B cell (primary cell): ENCODE measurements at regions not wholly inside any gene's neighbourhood (a gene's known extent, or its start where the extent isn't known, plus 50 kb on each side); places are given as distances from the start of the nearest gene placed in this dataset.

Source experiments
- ATAC-seq: fragments of 200-7000 bp; cut with Tn5 transposase; one replicate; pipeline ENCODE4 v1.10.0; 2021; ENCODE audit warnings: low read depth, mild to moderate bottlenecking, moderate number of reproducible peaks, moderate library complexity
- CTCF ChIA-PET: fragments of 350-600 bp; sonication (Branson Sonifier 250); formaldehyde crosslinking; loops from one replicate; lab custom pipeline; 2021; ENCODE audit warnings: antibody characterized with exemption, inconsistent platforms; lab: Charles Lee
- POLR2A ChIA-PET: fragments of 350-600 bp; sonication (Branson Sonifier 250); formaldehyde crosslinking; loops from one replicate; lab custom pipeline; 2021; ENCODE audit warnings: antibody characterized with exemption; lab: Charles Lee
- DNase-seq: peaks from one replicate; pipeline ENCODE4 v3.0.0; 2013
- H2AFZ ChIP-seq: 2 replicates; pipeline ENCODE4 v1.6.1; 2012; ENCODE audit warnings: mild to moderate bottlenecking, low read depth, low read length; ENCODE audit not compliant: insufficient read depth, poor library complexity, severe bottlenecking
- H3K27ac ChIP-seq, 2 donors: 1 replicate in 1 of 2; 2 replicates in 1 of 2; pipeline ENCODE4 v1.5.1; 2012 to 2013; ENCODE audit warnings: low read length in 2 of 2, mild to moderate bottlenecking in 2 of 2, moderate library complexity in 1 of 2
- H3K27me3 ChIP-seq, 4 experiments: fragments of 200-600 bp in 1 of 4; sonication (generic) in 1 of 4; replicated peaks in 1 of 4; 1 replicate in 2 of 4; 2 replicates in 2 of 4; pipeline versions ENCODE4 v1.6.1 to v1.7.0; 2013 to 2016; ENCODE audit warnings: low read length in 3 of 4, mild to moderate bottlenecking in 2 of 4, mixed read lengths in 1 of 4, moderate library complexity in 1 of 4; ENCODE audit not compliant: insufficient read depth in 4 of 4, control insufficient read depth in 3 of 4; ENCODE audit errors: control extremely low read depth in 1 of 4
- H3K36me3 ChIP-seq, 2 experiments: replicated peaks in 1 of 2; 1 replicate in 1 of 2; 2 replicates in 1 of 2; pipeline versions ENCODE4 v1.6.1 to v1.7.1; 2013; ENCODE audit warnings: low read length in 1 of 2; ENCODE audit not compliant: insufficient read depth in 2 of 2, control insufficient read depth in 1 of 2; ENCODE audit errors: control extremely low read depth in 1 of 2, extremely low read depth in 1 of 2
- H3K4me1 ChIP-seq, 2 donors: fragments of 200-600 bp in 1 of 2; sonication (generic) in 1 of 2; 1 replicate in 1 of 2; 2 replicates in 1 of 2; pipeline versions ENCODE4 v1.5.1 to v1.6.1; 2013 to 2017; ENCODE audit warnings: low read length in 2 of 2; ENCODE audit not compliant: control insufficient read depth in 2 of 2, insufficient read depth in 2 of 2
- H3K4me2 ChIP-seq: replicated peaks from 2 replicates; pipeline ENCODE3; 2012; ENCODE audit warnings: mild to moderate bottlenecking, low read depth, low read length; ENCODE audit not compliant: poor library complexity, severe bottlenecking
- H3K4me3 ChIP-seq, 5 experiments: fragments of 200-600 bp in 1 of 5; sonication (generic) in 1 of 5; 1 replicate in 3 of 5; 2 replicates in 2 of 5; pipeline versions ENCODE4 v1.5.1 to v1.7.0; 2011 to 2016; ENCODE audit warnings: low read length in 4 of 5, mild to moderate bottlenecking in 4 of 5, low read depth in 2 of 5, control low read depth in 1 of 5, moderate library complexity in 1 of 5; ENCODE audit not compliant: insufficient read depth in 1 of 5; ENCODE audit errors: control extremely low read depth in 1 of 5, extremely low read depth in 1 of 5
- H3K79me2 ChIP-seq: fragments of 200-600 bp; sonication (generic); one replicate; pipeline ENCODE4 v1.6.0; 2016; ENCODE audit warnings: low read length; ENCODE audit not compliant: control insufficient read depth, insufficient read depth
- H3K9ac ChIP-seq: fragments of 200-600 bp; sonication (generic); 2 replicates; pipeline ENCODE4 v1.6.1; 2017; ENCODE audit warnings: mild to moderate bottlenecking, low read length, moderate library complexity
- H3K9me3 ChIP-seq, 3 donors: one replicate each; pipeline versions ENCODE4 v1.6.1 to v1.7.1; 2013; ENCODE audit warnings: low read length in 2 of 3; ENCODE audit not compliant: control insufficient read depth in 2 of 3, insufficient read depth in 1 of 3; ENCODE audit errors: control extremely low read depth in 1 of 3
- H4K20me1 ChIP-seq: 2 replicates; pipeline ENCODE4 v1.6.0; 2012; ENCODE audit warnings: mild to moderate bottlenecking, low read length; ENCODE audit not compliant: insufficient read depth, control insufficient read depth, poor library complexity, severe bottlenecking
- H3K27ac Mint-ChIP-seq: one replicate; pipeline ENCODE4 v1.8.0; 2021; ENCODE audit warnings: mixed read lengths
- H3K27me3 Mint-ChIP-seq: one replicate; pipeline ENCODE4 v1.8.0; 2021; ENCODE audit warnings: mixed read lengths
- H3K4me1 Mint-ChIP-seq: one replicate; pipeline ENCODE4 v1.8.0; 2021; ENCODE audit warnings: mixed read lengths
- H3K4me3 Mint-ChIP-seq: one replicate; pipeline ENCODE4 v1.8.0; 2021; ENCODE audit warnings: mixed read lengths
- H3K9me3 Mint-ChIP-seq: one replicate; pipeline ENCODE4 v1.8.0; 2022; ENCODE audit warnings: mixed read lengths; ENCODE audit not compliant: insufficient read depth
- CTCF ChIP-seq: fragments of 200-600 bp; IDR thresholded peaks from one replicate; pipeline ENCODE4 v1.8.0; 2022; ENCODE audit warnings: antibody characterized with exemption, mild to moderate bottlenecking
- EZH2 ChIP-seq: IDR thresholded peaks from 2 replicates; pipeline ENCODE4 v1.6.1; 2012; ENCODE audit warnings: borderline replicate concordance, low read depth, mild to moderate bottlenecking, moderate library complexity, low read length; ENCODE audit not compliant: insufficient read depth, poor library complexity, severe bottlenecking
- WGBS: methylation state at CpG from one replicate; pipeline ENCODE4 v1.1.5; 2013; ENCODE audit warnings: missing lambda C conversion rate; ENCODE audit not compliant: insufficient coverage; 5-methylcytosine and 5-hydroxymethylcytosine counted together
- intact Hi-C: fragments of 100-400 bp; cut with micrococcal nuclease; formaldehyde crosslinking; loops from one replicate; pipeline ENCODE4 v1.10.0; 2022

- Histone ChIP-seq H3K4me3 (no peak overlapping the region), H3K36me3 (no peaks in the 10 kb centered on the region), H3K27me3 (no peaks in the 10 kb centered on the region), H4K20me1 (no peaks in the 10 kb centered on the region), H3K4me1 (no peaks in the 10 kb centered on the region), H3K79me2 (no peaks in the 10 kb centered on the region), H3K9ac (no peak overlapping the region), H3K4me2 (no peak overlapping the region), H3K9me3 (peaks cover 0 to 6% (median 0%) of the 10 kb centered on the region in 3 donors), H3K27ac (no peak overlapping the region), H2AFZ (no peak overlapping the region)
- Mint-ChIP-seq H3K27me3 (no peaks in the 10 kb centered on the region), H3K4me1 (no peaks in the 10 kb centered on the region), H3K27ac (no peak overlapping the region), H3K9me3 (peaks cover 4% of the 10 kb centered on the region), H3K4me3 (no peak overlapping the region)
- intact Hi-C loops, result no loop called here
- DNase-seq (no peak), ATAC-seq (no peak)
- CTCF ChIA-PET, result no interaction called here
- TF ChIP-seq EZH2, result no peak
- TF ChIP-seq CTCF, result no peak
- POLR2A ChIA-PET, result no interaction called here
These were observed 806.5 kb upstream of the BRINP3 start for GRCh38 chr1:191284175-191284574.

GRCh38 chr1:191290441-191290840, 812.8 kb upstream of the BRINP3 start:
- H3K79me2 ChIP-seq, result no peaks in the 10 kb centered on the region
- no peak overlapping the region for H3K27ac ChIP-seq
- no peak overlapping the region for H3K4me3 ChIP-seq
- Mint-ChIP-seq H3K4me3 (no peak overlapping the region), H3K9me3 (no peaks in the 10 kb centered on the region), H3K4me1 (no peaks in the 10 kb centered on the region), H3K27me3 (no peaks in the 10 kb centered on the region), H3K27ac (no peak overlapping the region)
- no peak overlapping the region for H3K4me2 ChIP-seq
- no peak for DNase-seq
- WGBS, result 77% methylated on average over 3 of the region's 4 CpGs
- H3K9ac ChIP-seq, result no peak overlapping the region
- CTCF ChIA-PET, result no interaction called here
- TF ChIP-seq EZH2, result no peak
- TF ChIP-seq CTCF, result no peak
- no peaks in the 10 kb centered on the region for H3K4me1 ChIP-seq
- POLR2A ChIA-PET, result no interaction called here
- ATAC-seq, result no peak
- no peak overlapping the region for H2AFZ ChIP-seq
- no peaks in the 10 kb centered on the region for H4K20me1 ChIP-seq
- no peaks in the 10 kb centered on the region for H3K9me3 ChIP-seq
- intact Hi-C loops, result no loop called here
- H3K27me3 ChIP-seq, result no peaks in the 10 kb centered on the region
- no peaks in the 10 kb centered on the region for H3K36me3 ChIP-seq
